ENCODE measurements at regions not wholly inside any gene's neighbourhood (a gene's known extent, or its start where the extent isn't known, plus 50 kb on each side); places are given as distances from the start of the nearest gene placed in this dataset.

- DNase-seq: no peak
- H3K36me3 Mint-ChIP-seq (ENCODE audit: unreplicated experiment): no peaks in the 10 kb centered on the region
- no peak overlapping the region for H3K27ac Mint-ChIP-seq (ENCODE audit: unreplicated experiment)
- H3K4me1 Mint-ChIP-seq (ENCODE audit: low read depth, unreplicated experiment): no peaks in the 10 kb centered on the region
- TF ChIP-seq CTCF (IDR thresholded peaks at IDR 0.05; ENCODE audit: partially characterized antibody, unreplicated experiment): no peak
- H3K27me3 Mint-ChIP-seq (ENCODE audit: unreplicated experiment): peaks cover 1% of the 10 kb centered on the region
- no peak overlapping the region for H3K4me3 Mint-ChIP-seq (ENCODE audit: unreplicated experiment)
- H3K9me3 Mint-ChIP-seq (ENCODE audit: unreplicated experiment): no peaks in the 10 kb centered on the region
Observed at GRCh38 chr3:72630969-72631344, 217.3 kb downstream of the SHQ1 start.

GRCh38 chr3:72630327-72630968 lies 217.8 kb downstream of the SHQ1 start:
- Mint-ChIP-seq H3K4me3 (ENCODE audit: unreplicated experiment) (no peak overlapping the region), H3K36me3 (ENCODE audit: unreplicated experiment) (no peaks in the 10 kb centered on the region), H3K9me3 (ENCODE audit: unreplicated experiment) (no peaks in the 10 kb centered on the region), H3K27ac (ENCODE audit: unreplicated experiment) (no peak overlapping the region), H3K27me3 (ENCODE audit: unreplicated experiment) (peaks cover 1% of the 10 kb centered on the region), H3K4me1 (ENCODE audit: low read depth, unreplicated experiment) (no peaks in the 10 kb centered on the region)
- TF ChIP-seq CTCF (IDR thresholded peaks at IDR 0.05; ENCODE audit: partially characterized antibody, unreplicated experiment): no peak
- DNase-seq: no peak

- no peaks in the 10 kb centered on the region for H3K4me1 Mint-ChIP-seq (ENCODE audit: low read depth, unreplicated experiment)
- peaks cover 1% of the 10 kb centered on the region for H3K27me3 Mint-ChIP-seq (ENCODE audit: unreplicated experiment)
- H3K36me3 Mint-ChIP-seq (ENCODE audit: unreplicated experiment): no peaks in the 10 kb centered on the region
- H3K9me3 Mint-ChIP-seq (ENCODE audit: unreplicated experiment): no peaks in the 10 kb centered on the region
- TF ChIP-seq CTCF (IDR thresholded peaks at IDR 0.05; ENCODE audit: partially characterized antibody, unreplicated experiment): no peak
- H3K4me3 Mint-ChIP-seq (ENCODE audit: unreplicated experiment): no peak overlapping the region
- DNase-seq: no peak
- H3K27ac Mint-ChIP-seq (ENCODE audit: unreplicated experiment): no peak overlapping the region
Observed at GRCh38 chr3:72629191-72629631, 219.0 kb downstream of the SHQ1 start.

- DNase-seq: no peak
- Mint-ChIP-seq H3K27me3 (ENCODE audit: unreplicated experiment) (peaks cover 1% of the 10 kb centered on the region), H3K27ac (ENCODE audit: unreplicated experiment) (no peak overlapping the region), H3K4me1 (ENCODE audit: low read depth, unreplicated experiment) (no peaks in the 10 kb centered on the region), H3K4me3 (ENCODE audit: unreplicated experiment) (no peak overlapping the region), H3K36me3 (ENCODE audit: unreplicated experiment) (no peaks in the 10 kb centered on the region), H3K9me3 (ENCODE audit: unreplicated experiment) (no peaks in the 10 kb centered on the region)
- no peak for TF ChIP-seq CTCF (IDR thresholded peaks at IDR 0.05; ENCODE audit: partially characterized antibody, unreplicated experiment)
Observed at GRCh38 chr3:72628065-72628464, 220.2 kb downstream of the SHQ1 start.

- Mint-ChIP-seq H3K4me1 (ENCODE audit: low read depth, unreplicated experiment) (no peaks in the 10 kb centered on the region), H3K36me3 (ENCODE audit: unreplicated experiment) (no peaks in the 10 kb centered on the region), H3K27ac (ENCODE audit: unreplicated experiment) (no peak overlapping the region), H3K27me3 (ENCODE audit: unreplicated experiment) (peaks cover 1% of the 10 kb centered on the region), H3K9me3 (ENCODE audit: unreplicated experiment) (no peaks in the 10 kb centered on the region), H3K4me3 (ENCODE audit: unreplicated experiment) (no peak overlapping the region)
- no peak for TF ChIP-seq CTCF (IDR thresholded peaks at IDR 0.05; ENCODE audit: partially characterized antibody, unreplicated experiment)
- no peak for DNase-seq
Observed at GRCh38 chr3:72627271-72627670, 221.0 kb downstream of the SHQ1 start.

All from glutamatergic neuron (in vitro differentiated cells).